Skin epidermis (tissue), 12 donors: ENCODE measurements at regions not wholly inside any gene's neighbourhood (a gene's known extent, or its start where the extent isn't known, plus 50 kb on each side); places are given as distances from the start of the nearest gene placed in this dataset.

Source experiments
- H3K27ac ChIP-seq, 21 experiments: fragments of 200-600 bp; sonication (generic) in 11 of 21; one replicate each; pipeline ENCODE4 v1.5.0; 2020; ENCODE audit warnings: mild to moderate bottlenecking in 3 of 21, inconsistent platforms in 2 of 21, moderate library complexity in 2 of 21
- H3K4me3 ChIP-seq, 7 experiments: fragments of 200-600 bp; sonication (generic) in 2 of 7; one replicate each; pipeline ENCODE4 v1.5.0; 2020; ENCODE audit warnings: inconsistent platforms in 2 of 7, mild to moderate bottlenecking in 2 of 7, moderate library complexity in 1 of 7

DNA sequence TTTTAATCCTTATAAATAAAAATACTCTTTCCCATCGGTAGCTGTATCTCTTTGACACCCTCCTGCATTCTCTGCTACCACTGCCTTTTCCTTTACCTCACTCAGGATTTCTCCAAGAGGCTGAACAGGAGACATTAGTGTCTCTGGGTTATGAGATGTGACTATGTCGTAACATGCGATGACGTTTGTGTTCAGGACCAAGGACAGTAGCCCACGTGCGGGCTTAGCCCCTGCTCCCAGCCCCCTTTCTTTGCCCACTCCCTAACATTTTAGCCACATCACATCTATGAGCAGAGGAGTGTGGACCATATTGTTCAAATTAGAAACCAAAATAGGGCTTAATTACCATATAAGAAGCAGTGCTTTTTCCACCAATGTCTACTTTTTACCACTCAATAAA lies 369.3 kb downstream of the FBXW7 start:
- no peak overlapping the region for H3K27ac ChIP-seq
- no peak overlapping the region for H3K4me3 ChIP-seq

DNA sequence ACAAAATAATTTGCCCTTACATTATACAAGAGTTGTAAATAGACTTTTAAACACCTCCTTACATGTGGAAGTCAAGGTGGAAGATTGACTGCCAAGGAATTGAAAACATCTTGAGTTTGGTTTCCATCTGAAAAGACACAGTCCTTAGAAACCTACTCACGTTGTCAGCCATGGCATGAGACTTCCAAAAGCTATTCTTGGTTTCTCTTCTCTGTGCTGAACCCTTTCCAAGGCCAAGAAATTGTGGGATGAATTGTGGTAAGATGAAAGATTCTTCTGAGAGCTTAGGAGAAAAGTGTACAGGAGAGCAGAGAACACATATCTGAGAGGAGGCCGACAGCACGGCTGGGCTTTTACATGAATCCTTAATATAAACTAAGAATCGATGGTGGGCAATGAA lies 370.0 kb downstream of the FBXW7 start:
- Histone ChIP-seq H3K27ac (no peak overlapping the region), H3K4me3 (no peak overlapping the region)

DNA sequence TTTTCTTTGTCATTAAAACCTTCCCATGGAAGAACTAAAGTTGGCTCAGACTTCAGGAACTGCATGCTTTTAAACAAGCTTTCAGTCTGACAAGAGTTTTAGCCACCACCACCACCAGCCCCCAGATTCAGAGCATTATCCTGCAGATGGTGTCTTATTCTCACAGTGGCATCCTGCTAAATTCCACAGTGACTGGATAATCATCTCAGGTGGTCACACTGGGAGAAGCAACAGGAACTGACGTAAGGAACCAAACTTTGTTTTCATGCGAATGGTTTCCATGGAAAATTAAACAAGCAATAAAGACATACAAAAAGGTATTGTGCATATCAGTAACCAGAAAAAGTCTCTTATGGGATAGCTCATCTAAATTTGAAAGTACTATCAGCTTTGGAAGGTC lies 370.7 kb downstream of the FBXW7 start:
- no peak overlapping the region for H3K27ac ChIP-seq
- H3K4me3 ChIP-seq = no peak overlapping the region

DNA sequence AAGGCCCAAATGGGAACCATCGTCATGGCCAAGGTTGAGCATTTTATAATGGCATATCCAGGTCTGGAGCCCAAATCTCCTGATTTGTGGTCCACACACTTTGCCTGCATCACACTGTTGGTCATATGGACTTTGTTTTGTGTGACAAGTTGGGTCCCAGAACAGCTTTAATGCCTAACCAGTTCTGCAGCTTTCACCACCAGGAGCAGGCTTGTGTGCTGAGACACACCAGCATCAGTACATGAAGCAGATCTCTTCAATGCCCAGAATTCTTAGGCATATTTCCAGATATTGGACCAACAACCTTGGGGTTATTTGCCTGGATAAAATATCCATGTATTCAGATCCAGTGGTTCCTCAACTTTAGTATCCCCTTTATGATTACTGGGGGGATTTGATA lies 371.3 kb downstream of the FBXW7 start:
- no peak overlapping the region for H3K4me3 ChIP-seq
- no peak overlapping the region for H3K27ac ChIP-seq

DNA sequence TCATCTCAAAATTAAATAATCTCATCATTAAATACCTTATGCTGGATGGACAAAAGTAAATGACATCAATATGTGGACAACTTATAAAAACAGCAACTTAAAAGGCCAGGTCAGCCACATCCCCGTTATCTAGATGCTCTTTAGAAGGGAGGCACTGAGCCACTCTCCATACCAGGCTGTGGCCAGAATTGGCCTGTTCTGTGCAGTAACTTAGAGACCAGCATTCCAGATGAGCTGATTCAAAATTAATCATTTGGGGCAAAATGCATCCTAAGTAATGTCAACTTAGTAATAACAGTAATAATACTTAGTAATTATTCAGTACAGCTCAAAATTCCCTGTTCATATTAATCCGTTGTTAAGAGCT lies 373.6 kb downstream of the FBXW7 start:
- Histone ChIP-seq H3K27ac (no peak overlapping the region), H3K4me3 (no peak overlapping the region)

DNA sequence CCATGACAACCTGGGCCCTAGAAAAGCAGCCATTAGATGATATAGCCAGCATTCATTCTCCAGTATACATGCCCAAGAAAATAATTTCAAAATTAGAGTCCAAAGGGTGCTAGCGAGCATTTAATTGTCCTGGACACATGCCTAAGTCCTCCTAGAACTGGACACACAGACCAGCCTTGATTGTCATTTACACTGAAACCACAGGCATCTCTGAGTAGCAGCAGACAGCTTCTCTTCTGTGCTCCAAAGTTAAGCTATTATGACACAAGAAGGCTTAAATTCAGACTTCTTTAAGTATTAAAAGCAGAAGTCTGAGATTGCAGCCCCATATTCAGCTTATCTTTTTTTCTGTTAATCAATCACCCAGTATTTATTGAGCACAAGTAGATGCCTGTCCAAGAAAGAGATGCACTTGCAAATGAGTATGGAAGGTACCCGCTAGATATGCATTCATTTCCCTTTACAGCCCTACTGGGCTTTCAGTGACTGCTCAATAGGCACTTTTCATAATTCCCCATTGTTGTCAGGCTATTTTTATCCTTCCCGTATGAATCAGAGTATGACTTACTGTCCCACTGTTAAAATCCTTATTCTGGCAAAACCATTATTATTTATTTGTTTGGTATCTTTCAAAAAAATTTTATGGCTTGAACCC lies 374.1 kb downstream of the FBXW7 start:
- H3K4me3 ChIP-seq = no peak overlapping the region
- H3K27ac ChIP-seq = no peak overlapping the region

DNA sequence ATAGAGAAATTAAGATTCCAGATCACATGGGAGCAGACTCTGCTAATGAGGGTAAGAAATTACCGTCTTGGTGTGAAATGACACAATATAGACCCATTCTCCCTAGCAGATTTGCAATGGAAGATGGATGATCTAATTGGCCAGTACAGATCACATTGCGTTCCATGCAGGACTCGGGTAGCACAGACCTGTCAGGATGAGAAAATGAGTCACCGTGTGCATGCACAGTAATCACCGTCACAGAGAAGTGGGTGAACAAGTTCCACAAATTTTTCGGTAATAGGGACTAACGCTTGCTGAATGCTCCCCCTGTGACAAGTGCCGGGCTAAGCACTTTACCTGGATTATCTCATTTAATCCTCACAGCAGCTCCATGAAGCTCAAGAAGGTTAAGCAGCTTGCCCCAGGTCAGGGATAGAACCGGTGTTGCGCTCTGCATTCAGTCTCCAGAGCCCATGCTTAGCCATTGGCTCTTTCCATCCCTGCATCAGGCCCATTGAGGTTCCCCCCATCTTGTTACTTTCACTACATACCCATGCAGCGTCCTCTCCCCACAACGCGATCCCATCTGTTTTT lies 375.6 kb downstream of the FBXW7 start:
- H3K27ac ChIP-seq = no peak overlapping the region
- H3K4me3 ChIP-seq = no peak overlapping the region

DNA sequence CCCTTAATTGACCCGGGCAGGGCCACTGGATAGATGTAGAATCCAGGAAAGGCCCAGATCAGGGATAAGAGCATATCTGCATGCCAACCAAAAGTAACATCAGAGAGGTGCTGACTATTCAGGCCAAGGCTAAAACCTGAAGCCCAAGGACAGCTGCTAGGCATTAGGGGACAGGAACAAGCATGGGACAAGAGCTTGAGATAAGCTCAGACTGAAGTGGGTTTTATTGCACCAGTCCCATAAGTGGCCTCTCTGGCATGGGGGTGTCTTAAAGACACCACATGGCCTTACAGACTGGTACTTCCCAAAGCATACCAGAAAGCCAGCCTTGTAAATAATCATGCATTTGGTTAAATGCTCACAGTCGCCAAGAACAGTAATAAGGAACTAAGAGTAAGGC lies 376.1 kb downstream of the FBXW7 start:
- no peak overlapping the region for H3K27ac ChIP-seq
- H3K4me3 ChIP-seq = no peak overlapping the region

DNA sequence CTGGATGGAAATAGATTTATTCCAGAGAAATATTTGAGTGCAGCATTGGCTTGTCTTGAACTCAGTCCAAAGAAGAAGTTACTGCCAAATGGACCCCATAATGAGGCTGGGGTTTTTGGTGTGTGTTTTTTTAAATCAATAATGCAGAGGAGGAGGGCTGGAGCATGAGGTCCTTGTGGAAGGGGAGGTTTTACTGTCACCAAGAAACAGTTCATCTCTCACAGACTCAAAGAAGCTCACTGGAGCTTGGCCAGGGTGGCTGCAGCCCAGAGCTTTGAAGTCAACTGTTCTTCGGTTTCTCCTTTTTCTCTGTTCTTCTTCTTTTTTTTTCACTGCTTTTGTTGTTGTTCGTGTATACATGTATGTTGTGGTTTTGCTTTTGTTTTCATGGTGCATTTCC lies 377.7 kb downstream of the FBXW7 start:
- Histone ChIP-seq H3K27ac (no peak overlapping the region), H3K4me3 (no peak overlapping the region)

DNA sequence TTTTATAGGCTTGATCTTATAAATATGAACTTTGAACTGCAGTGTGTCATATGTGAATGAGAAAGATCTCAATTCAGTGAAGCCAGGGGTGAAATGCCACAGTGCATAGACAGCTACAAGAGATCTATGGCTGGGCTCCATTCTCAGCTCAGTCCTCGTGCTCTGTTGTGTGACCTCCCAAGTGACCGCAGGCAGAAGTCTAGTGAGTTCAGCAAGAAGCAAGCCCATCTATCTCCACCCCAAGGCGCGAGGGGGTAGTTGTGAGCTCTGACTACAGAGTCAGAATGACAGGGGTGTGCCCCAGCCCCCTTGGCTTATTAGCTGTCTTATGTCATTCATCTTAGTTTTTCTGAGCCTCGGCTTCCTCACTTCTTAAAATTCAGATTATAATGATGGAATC lies 378.3 kb downstream of the FBXW7 start:
- no peak overlapping the region for H3K27ac ChIP-seq
- H3K4me3 ChIP-seq = no peak overlapping the region

DNA sequence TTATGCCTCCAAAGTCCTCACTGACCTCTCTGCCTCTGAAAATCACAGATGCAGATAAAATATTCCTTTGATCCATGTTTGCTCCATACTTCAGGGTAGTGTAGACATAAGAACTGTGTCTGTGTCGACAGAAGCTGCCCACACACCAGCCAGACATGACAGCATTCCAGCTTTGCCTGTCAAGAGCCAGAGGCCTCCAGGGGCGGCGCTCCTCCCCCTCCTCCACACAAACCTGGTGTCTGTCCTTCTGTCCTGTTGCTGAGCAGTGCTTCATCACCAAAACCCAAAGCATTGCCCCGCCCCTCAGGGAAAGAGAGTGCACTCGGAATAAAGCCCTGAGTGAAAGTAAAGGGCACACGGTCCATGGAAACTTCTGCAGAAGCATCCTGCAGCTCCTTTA lies 379.4 kb downstream of the FBXW7 start:
- Histone ChIP-seq H3K27ac (no peak overlapping the region), H3K4me3 (no peak overlapping the region)

DNA sequence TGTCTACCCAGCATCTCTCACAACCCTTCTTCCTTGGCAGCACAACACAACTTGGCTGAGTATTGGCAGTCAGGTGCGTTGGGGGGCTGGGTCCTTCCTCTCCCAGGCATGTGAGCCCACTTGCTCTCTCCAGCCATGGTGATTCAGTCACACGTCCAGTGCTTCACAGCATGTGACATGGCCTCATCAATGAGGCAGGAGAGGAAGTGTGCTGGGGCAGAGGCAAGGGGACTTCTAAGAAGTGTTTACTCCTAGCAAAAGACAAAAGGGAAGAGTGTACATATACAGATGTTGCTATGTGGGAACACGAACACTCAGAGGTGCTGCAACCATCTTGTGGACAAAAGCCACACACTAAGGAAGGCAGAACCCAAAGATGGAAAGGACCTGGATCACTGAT lies 380.8 kb downstream of the FBXW7 start:
- H3K4me3 ChIP-seq = no peak overlapping the region

DNA sequence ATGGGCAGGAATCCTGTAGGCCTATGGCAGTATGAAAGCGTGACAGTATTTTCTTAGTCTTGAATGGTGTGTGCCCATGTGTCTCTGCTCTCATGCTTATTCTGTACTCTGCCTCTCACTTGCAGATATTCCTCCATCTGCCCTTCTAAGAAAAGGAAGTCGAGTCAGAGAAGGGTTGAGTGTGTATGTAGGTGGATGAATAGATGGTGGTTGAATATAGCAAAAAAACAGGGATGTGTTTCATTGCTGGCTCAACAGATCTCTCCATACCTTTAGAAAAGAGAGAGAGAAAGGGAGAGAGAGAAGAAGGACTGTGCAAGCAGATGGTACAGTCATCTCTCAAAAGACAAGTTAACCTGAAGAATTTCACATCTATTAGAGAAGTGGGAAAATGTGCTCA lies 381.5 kb downstream of the FBXW7 start:
- H3K4me3 ChIP-seq = no peak overlapping the region
- H3K27ac ChIP-seq = no peak overlapping the region

More for the DNA sequence above, 380.8 kb downstream of the FBXW7 start:
- no peak overlapping the region for H3K27ac ChIP-seq

DNA sequence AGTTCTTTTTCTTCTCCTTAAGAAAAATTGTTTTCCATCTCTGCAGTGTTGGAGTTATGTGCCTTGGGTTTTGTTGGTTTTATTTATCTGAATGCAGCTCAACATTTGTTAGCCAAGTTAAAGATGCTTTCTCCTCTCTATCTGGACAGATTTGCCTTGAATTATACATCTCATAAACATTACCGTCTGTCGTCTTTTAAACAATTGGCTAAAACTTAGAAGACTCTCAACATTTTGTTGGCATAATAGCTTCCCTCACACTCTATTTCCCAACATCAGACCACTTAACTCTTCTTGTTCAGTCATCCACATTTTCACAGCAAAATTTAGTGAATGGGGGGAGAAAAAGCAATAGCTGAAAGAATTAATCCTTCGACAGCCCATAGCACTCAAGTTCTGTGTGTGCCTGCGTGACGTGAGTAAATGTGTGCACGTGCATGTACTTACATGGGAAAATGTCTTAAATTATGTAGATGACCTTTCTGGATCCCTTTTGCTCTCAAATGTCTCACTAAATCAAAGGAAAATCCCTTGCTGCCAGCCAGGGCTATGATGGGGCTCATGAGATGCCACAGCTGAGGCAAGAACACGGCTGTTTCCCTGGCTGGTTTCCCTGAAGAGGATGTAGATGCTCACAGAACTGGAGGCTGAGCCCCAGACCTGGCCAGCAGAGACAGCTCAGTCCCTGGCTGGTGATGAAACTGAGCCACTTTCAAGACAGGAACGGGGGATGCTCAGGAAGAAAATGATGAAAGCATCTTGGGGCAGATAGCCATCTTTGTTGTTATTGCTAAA lies 382.2 kb downstream of the FBXW7 start:
- no peak overlapping the region for H3K4me3 ChIP-seq
- no peak overlapping the region for H3K27ac ChIP-seq

DNA sequence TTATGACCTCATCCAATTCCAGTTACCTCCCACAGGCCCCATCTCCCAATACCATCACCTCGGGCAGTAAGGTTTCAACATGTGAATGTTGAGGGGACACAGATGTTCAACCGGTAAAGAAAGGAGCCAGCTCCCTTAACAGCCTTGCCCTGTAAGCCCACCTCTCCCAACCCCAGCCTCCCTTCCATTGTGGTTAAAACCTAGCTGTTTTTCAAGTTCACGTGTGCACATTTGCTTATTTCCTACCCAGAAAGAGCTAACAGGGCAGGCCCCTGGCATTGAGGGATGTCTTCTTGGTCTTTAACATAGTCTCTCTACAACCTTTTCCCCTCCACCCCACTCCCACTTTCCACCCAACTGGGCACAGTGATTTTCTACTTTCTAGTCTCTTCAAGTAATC lies 385.7 kb downstream of the FBXW7 start:
- no peak overlapping the region for H3K27ac ChIP-seq
- no peak overlapping the region for H3K4me3 ChIP-seq

DNA sequence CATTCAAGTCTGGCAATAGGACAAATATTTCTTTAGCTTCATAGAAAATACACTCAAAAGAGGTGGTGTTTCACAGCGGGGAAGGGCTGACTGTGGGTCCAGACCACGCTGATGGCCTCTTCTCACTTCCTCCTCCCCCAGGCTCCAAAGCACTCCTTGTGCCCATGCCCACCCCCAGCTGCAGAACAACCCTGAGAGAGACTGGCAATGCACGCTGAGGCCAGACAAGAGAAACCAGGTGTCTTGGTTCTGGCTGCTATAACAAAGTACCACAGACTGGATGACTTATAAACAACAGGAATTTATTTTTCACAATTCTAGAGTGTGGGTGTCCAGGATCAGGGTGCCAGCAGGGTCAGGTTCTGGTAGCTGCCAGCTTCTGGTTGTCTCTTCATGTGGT lies 386.1 kb downstream of the FBXW7 start:
- Histone ChIP-seq H3K27ac (no peak overlapping the region), H3K4me3 (no peak overlapping the region)

DNA sequence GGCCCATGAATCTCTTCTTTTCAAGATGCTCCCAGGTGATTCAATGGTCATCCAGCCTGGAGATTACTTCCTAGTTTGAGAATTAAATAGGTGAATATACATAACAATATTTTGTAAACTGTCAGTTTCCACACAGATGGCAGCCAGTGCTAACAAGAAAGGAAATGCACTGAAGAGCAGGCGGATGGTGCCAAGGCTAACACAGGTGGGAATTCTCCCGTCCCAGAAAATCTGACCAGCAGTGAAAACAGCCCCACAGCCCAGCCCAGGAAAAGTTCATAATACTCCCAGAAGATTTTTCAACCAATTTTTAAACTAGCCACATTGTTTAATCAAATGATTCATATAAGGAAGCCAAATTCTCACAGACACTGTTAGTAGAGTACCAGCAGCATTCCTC lies 387.2 kb upstream of the GATB start:
- no peak overlapping the region for H3K4me3 ChIP-seq
- no peak overlapping the region for H3K27ac ChIP-seq

DNA sequence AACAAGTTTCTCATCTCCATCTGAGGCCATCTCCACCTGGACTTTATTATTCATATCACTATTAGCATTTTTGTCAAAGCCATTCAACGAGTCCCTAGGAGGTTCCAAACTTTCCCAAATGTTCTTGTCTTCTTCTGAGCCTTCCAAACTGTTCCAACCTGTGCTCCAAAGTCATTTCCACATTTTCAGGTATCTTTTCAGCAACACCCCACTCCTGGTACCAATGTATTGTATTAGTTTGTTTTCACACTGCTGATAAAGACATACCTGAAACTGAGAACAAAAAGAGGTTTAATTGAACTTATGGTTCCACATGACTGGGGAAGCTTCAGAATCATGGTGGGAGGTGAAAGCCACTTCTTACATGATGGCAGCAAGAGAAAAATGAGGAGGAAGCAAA lies 385.4 kb upstream of the GATB start:
- H3K4me3 ChIP-seq = no peak overlapping the region
- no peak overlapping the region for H3K27ac ChIP-seq

DNA sequence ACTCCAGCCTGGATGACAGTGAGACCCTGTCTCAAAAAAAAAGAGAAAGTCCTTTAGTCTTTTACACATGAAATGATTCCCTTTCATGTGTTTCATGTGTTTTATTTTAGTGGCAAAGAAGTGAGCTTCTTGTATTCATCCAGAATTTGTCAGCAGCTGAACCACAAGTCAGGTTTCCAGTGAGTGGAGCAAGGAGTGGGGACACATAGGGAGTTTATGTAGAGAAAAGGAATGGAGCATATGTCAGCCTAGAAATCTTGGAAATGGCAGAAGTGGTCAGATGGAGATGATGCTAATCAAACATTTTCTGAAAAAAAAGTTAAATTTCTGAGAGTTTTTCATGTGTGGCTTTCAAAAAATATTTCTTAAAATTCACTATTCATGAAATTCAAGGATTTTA lies 383.0 kb upstream of the GATB start:
- H3K4me3 ChIP-seq = no peak overlapping the region
- H3K27ac ChIP-seq = no peak overlapping the region

DNA sequence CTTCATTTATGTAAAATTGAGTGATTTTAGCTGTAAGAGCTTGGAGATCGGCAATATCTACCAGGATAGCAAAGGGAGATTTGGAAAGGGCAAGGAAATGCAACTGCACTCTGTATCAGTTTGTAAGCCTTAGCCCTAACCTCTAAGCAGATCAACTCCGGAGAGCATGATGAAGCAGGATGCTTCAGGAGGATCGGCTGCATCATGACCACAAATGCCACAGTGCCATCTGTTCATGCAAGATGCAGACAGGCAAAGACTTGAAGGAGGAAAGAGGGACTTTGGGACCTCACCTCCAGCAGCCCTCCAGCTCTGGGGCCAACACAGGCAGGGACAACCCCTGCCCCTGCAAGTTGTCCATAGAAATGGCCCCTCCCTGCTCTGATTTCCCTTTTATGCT lies 377.6 kb upstream of the GATB start:
- Histone ChIP-seq H3K27ac (no peak overlapping the region), H3K4me3 (no peak overlapping the region)

DNA sequence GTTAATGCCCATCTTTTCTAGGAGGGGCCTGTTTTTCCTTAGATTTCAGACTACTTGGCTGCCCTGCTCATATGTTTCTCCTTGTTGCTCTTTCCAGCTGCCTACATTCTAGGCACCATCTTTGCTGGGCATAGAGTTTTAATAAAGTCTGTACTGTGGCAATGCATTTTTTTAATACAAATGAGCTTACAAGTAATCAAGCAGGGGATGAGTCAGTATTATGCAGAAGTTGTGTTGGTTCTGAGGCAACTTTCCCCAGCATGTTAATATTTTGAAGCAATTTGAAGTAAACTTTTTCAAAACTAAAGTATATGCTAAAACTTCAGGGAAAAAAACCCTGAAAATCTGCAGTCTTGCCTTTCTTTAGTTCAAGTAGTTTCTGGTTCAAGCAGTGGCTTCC lies 372.0 kb upstream of the GATB start:
- Histone ChIP-seq H3K27ac (no peak overlapping the region), H3K4me3 (no peak overlapping the region)

DNA sequence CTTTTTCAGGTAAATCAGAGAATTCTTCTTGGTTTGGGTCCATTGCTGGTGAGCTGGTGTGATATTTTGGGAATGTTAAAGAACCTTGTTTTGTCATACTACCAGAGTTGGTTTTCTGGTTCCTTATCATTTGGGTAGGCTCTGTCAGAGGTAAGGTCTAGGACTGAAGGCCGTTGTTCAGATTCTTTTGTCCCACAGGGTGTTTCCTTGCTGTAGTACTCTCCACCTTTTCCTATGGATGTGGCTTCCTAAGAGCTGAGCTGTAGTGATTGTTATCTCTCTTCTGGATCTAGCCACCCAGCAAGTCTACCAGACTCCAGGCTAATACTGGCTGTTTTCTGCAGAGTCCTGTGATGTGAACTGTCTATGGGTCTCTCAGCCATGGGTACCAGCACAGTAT lies 367.5 kb upstream of the GATB start:
- H3K27ac ChIP-seq = no peak overlapping the region
- H3K4me3 ChIP-seq = no peak overlapping the region
